OCI-LY7 (cell line): ENCODE measurements at regions not wholly inside any gene's neighbourhood (a gene's known extent, or its start where the extent isn't known, plus 50 kb on each side); places are given as distances from the start of the nearest gene placed in this dataset.
"Not testable (repeated sequence)": the region's sequence is repeated elsewhere in the genome, so short reads cannot be mapped to it uniquely, and the experiment has no call there.

Source experiments
- CTCF ChIP-seq: fragments of 200-600 bp; sonication (generic); conservative IDR thresholded peaks from 2 replicates; pipeline ENCODE4 v1.5.1; 2014; ENCODE audit warnings: mild to moderate bottlenecking, antibody characterized with exemption, low read length, moderate library complexity, mixed read lengths
- EZH2phosphoT487 ChIP-seq: fragments of 200-600 bp; sonication (generic); IDR thresholded peaks from 2 replicates; pipeline ENCODE4 v1.6.1; 2018; ENCODE audit warnings: low read depth, borderline replicate concordance, mild to moderate bottlenecking, mixed run types, antibody characterized with exemption, low read length, moderate library complexity, mixed read lengths

GRCh38 chr1:181954178-181954577 is 107.3 kb downstream of the ZNF648 start:
- TF ChIP-seq CTCF, EZH2phosphoT487: not testable (repeated sequence)
